Activated B cell treated with CpG ODN at 0.5 μM for 24 hours (primary cell): ENCODE measurements at regions not wholly inside any gene's neighbourhood (a gene's known extent, or its start where the extent isn't known, plus 50 kb on each side); places are given as distances from the start of the nearest gene placed in this dataset.

Experiments used
- ATAC-seq: fragments of 200-7000 bp; cut with Tn5 transposase; one replicate; pipeline ENCODE4 v1.10.0; 2021; ENCODE audit warnings: low read depth, mild to moderate bottlenecking, moderate library complexity
- CTCF ChIA-PET: fragments of 350-600 bp; sonication (Branson Sonifier 250); formaldehyde crosslinking; loops from one replicate; lab custom pipeline; 2021; ENCODE audit warnings: antibody characterized with exemption; lab: Charles Lee
- POLR2A ChIA-PET: fragments of 350-600 bp; sonication (Branson Sonifier 250); formaldehyde crosslinking; loops from one replicate; lab custom pipeline; 2021; ENCODE audit warnings: antibody characterized with exemption; lab: Charles Lee
- DNase-seq: peaks from one replicate; pipeline ENCODE4 v3.0.0; 2022
- H3K27ac Mint-ChIP-seq: one replicate; pipeline ENCODE4 v1.8.0; 2020; ENCODE audit warnings: mixed read lengths
- H3K27me3 Mint-ChIP-seq: one replicate; pipeline ENCODE4 v1.8.0; 2021; ENCODE audit warnings: mixed read lengths
- H3K36me3 Mint-ChIP-seq: one replicate; pipeline ENCODE4 v1.8.0; 2021; ENCODE audit warnings: low read depth, mixed read lengths
- H3K4me1 Mint-ChIP-seq: one replicate; pipeline ENCODE4 v1.8.0; 2021; ENCODE audit warnings: mixed read lengths
- H3K4me3 Mint-ChIP-seq: one replicate; pipeline ENCODE4 v1.8.0; 2020; ENCODE audit warnings: mild to moderate bottlenecking, mixed read lengths
- H3K9me3 Mint-ChIP-seq: one replicate; pipeline ENCODE4 v1.8.0; 2020; ENCODE audit warnings: mixed read lengths
- CTCF ChIP-seq: fragments of 200-600 bp; IDR thresholded peaks from one replicate; pipeline ENCODE4 v1.8.0; 2022; ENCODE audit warnings: antibody characterized with exemption, mild to moderate bottlenecking
- intact Hi-C: fragments of 100-400 bp; cut with micrococcal nuclease; formaldehyde crosslinking; loops from one replicate; pipeline ENCODE4 v1.15.1; 2024

- intact Hi-C loops, result no loop called here
- Mint-ChIP-seq H3K9me3 (peaks cover 4% of the 10 kb centered on the region), H3K4me3 (no peak overlapping the region), H3K4me1 (no peaks in the 10 kb centered on the region), H3K27me3 (no peaks in the 10 kb centered on the region), H3K36me3 (no peaks in the 10 kb centered on the region), H3K27ac (no peak overlapping the region)
- ChIA-PET POLR2A (no interaction called here), CTCF (no interaction called here)
- no peak for ATAC-seq
- DNase-seq, result no peak
- no peak for TF ChIP-seq CTCF
Observed at GRCh38 chr9:29753638-29754037, 2180.4 kb upstream of the C9orf72 start.

GRCh38 chr9:29769019-29769418, 2195.7 kb upstream of the C9orf72 start:
- Mint-ChIP-seq H3K4me3 (no peak overlapping the region), H3K36me3 (no peaks in the 10 kb centered on the region)
- TF ChIP-seq CTCF, result no peak

GRCh38 chr9:29773676-29774075, 2200.4 kb upstream of the C9orf72 start:
- CTCF ChIA-PET, result no interaction called here
- no peak for TF ChIP-seq CTCF
- POLR2A ChIA-PET, result no interaction called here
- H3K4me1 Mint-ChIP-seq, result no peaks in the 10 kb centered on the region
- intact Hi-C loops, result no loop called here
- no peak overlapping the region for H3K4me3 Mint-ChIP-seq
- no peak overlapping the region for H3K27ac Mint-ChIP-seq
- H3K36me3 Mint-ChIP-seq, result no peaks in the 10 kb centered on the region
- H3K9me3 Mint-ChIP-seq, result peaks cover 3% of the 10 kb centered on the region
- no peaks in the 10 kb centered on the region for H3K27me3 Mint-ChIP-seq
- ATAC-seq, result no peak
- DNase-seq, result no peak

More at GRCh38 chr9:29769019-29769418, 2195.7 kb upstream of the C9orf72 start:
- ATAC-seq (no peak), DNase-seq (no peak)
- Mint-ChIP-seq H3K4me1 (no peaks in the 10 kb centered on the region), H3K27me3 (no peaks in the 10 kb centered on the region), H3K27ac (no peak overlapping the region), H3K9me3 (peaks cover 18% of the 10 kb centered on the region)
- CTCF ChIA-PET, result no interaction called here
- POLR2A ChIA-PET, result no interaction called here
- intact Hi-C loops, result no loop called here

GRCh38 chr9:29775491-29775890, 2202.2 kb upstream of the C9orf72 start:
- intact Hi-C loops, result no loop called here
- CTCF ChIA-PET, result no interaction called here
- Mint-ChIP-seq H3K27me3 (no peaks in the 10 kb centered on the region), H3K27ac (no peak overlapping the region), H3K4me1 (no peaks in the 10 kb centered on the region), H3K4me3 (no peak overlapping the region), H3K36me3 (no peaks in the 10 kb centered on the region), H3K9me3 (peaks cover 2% of the 10 kb centered on the region)
- POLR2A ChIA-PET, result no interaction called here
- ATAC-seq (no peak), DNase-seq (no peak)
- no peak for TF ChIP-seq CTCF

GRCh38 chr9:29778281-29778849, 2205.1 kb upstream of the C9orf72 start:
- H3K9me3 Mint-ChIP-seq, result peaks cover 2% of the 10 kb centered on the region
- no peak for DNase-seq
- ATAC-seq, result no peak
- H3K4me1 Mint-ChIP-seq, result no peaks in the 10 kb centered on the region
- no peaks in the 10 kb centered on the region for H3K27me3 Mint-ChIP-seq
- H3K27ac Mint-ChIP-seq, result no peak overlapping the region
- POLR2A ChIA-PET, result no interaction called here
- CTCF ChIA-PET, result no interaction called here
- TF ChIP-seq CTCF, result no peak
- H3K4me3 Mint-ChIP-seq, result no peak overlapping the region
- intact Hi-C loops, result no loop called here
- no peaks in the 10 kb centered on the region for H3K36me3 Mint-ChIP-seq
